Thyroid gland (tissue), 4 donors: ENCODE measurements at regions not wholly inside any gene's neighbourhood (a gene's known extent, or its start where the extent isn't known, plus 50 kb on each side); places are given as distances from the start of the nearest gene placed in this dataset.

ENCODE experiments used
- CTCF ChIP-seq, 6 experiments: fragments of 200-600 bp in 3 of 6; fragments of 450-650 bp in 3 of 6; sonication (generic) in 3 of 6; IDR thresholded peaks; one replicate each; pipeline ENCODE4 v1.5.1; 2016 to 2019; ENCODE audit warnings: antibody characterized with exemption in 6 of 6, mild to moderate bottlenecking in 2 of 6, inconsistent platforms in 1 of 6, moderate library complexity in 1 of 6
- POLR2A ChIP-seq, 2 donors: fragments of 450-650 bp; IDR thresholded peaks; one replicate each; pipeline ENCODE4 v1.6.1; 2017; ENCODE audit warnings: antibody characterized with exemption in 2 of 2, mild to moderate bottlenecking in 2 of 2, moderate library complexity in 1 of 2

- TF ChIP-seq CTCF (IDR thresholded peaks at IDR 0.05) (no peak), POLR2A (IDR thresholded peaks at IDR 0.05) (no peak)
Observed at GRCh38 chr21:38590449-38591217, 92.4 kb upstream of the ERG start.
